Panc1 (cell line): ENCODE measurements at regions not wholly inside any gene's neighbourhood (a gene's known extent, or its start where the extent isn't known, plus 50 kb on each side); places are given as distances from the start of the nearest gene placed in this dataset.

ENCODE experiments used
- ATAC-seq: fragments of 200-7000 bp; cut with Tn5 transposase; 2 replicates; pipeline ENCODE4 v1.9.1; 2020; ENCODE audit warnings: mild to moderate bottlenecking, moderate library complexity
- BruUV-seq: library from RNA; stranded (reverse); fragments of 400-500 nt; replicated peaks from 2 replicates; lab custom pipeline; 2021; lab: Mats Ljungman, UMichigan
- CTCF ChIA-PET: fragments of 300-600 bp; sonication (Branson Sonifier 250); formaldehyde crosslinking; loops from one replicate; lab custom pipeline; 2022; ENCODE audit warnings: antibody characterized with exemption; lab: Charles Lee
- POLR2A ChIA-PET: fragments of 300-600 bp; sonication (Branson Sonifier 250); formaldehyde crosslinking; loops from one replicate; lab custom pipeline; 2022; ENCODE audit warnings: antibody characterized with exemption; lab: Charles Lee
- DNase-seq: peaks from one replicate; pipeline ENCODE4 v3.0.0-alpha.2; 2010; ENCODE audit warnings: low read depth, low spot score
- H3K27ac ChIP-seq: 2 replicates; pipeline ENCODE4 v1.5.1; 2011; ENCODE audit warnings: mild to moderate bottlenecking, low read length, inconsistent platforms
- H3K27me3 ChIP-seq: fragments of 200-500 bp; sonication (Bioruptor generic); 2 replicates; pipeline ENCODE4 v1.6.0; 2014; ENCODE audit warnings: low read length, inconsistent platforms; ENCODE audit not compliant: control insufficient read depth, insufficient read depth
- H3K36me3 ChIP-seq: fragments of 200-500 bp; sonication (Bioruptor generic); 2 replicates; pipeline ENCODE4 v1.5.1; 2014; ENCODE audit warnings: inconsistent platforms, mild to moderate bottlenecking, low read length, moderate library complexity; ENCODE audit not compliant: control insufficient read depth, insufficient read depth
- H3K4me1 ChIP-seq: 2 replicates; pipeline ENCODE4 v1.5.1; 2011; ENCODE audit warnings: inconsistent platforms, mild to moderate bottlenecking, low read length, moderate library complexity; ENCODE audit not compliant: control insufficient read depth, insufficient read depth
- H3K4me3 ChIP-seq, 2 experiments: 2 replicates each; pipeline ENCODE4 v1.5.1; 2011 to 2012; ENCODE audit warnings: low read depth in 2 of 2, low read length in 2 of 2, mild to moderate bottlenecking in 2 of 2, inconsistent platforms in 1 of 2, moderate library complexity in 1 of 2
- H3K9me3 ChIP-seq: fragments of 200-500 bp; sonication (Bioruptor generic); 2 replicates; pipeline ENCODE4 v1.5.1; 2014; ENCODE audit warnings: low read depth, mild to moderate bottlenecking, inconsistent platforms, low read length, moderate library complexity; ENCODE audit not compliant: control insufficient read depth, insufficient read depth
- CTCF ChIP-seq: fragments of 450-650 bp; IDR thresholded peaks from 2 replicates; pipeline ENCODE4 v1.5.1; 2017; ENCODE audit warnings: mild to moderate bottlenecking
- POLR2AphosphoS5 ChIP-seq: IDR thresholded peaks from 2 replicates; pipeline ENCODE4 v1.6.1; 2012; ENCODE audit warnings: mild to moderate bottlenecking, low read depth, low read length, moderate library complexity
- REST ChIP-seq, 2 experiments: IDR thresholded peaks; 2 replicates each; pipeline ENCODE4 v1.6.1; 2011 to 2012; ENCODE audit warnings: low read depth in 2 of 2, control low read depth in 1 of 2, low read length in 1 of 2, mild to moderate bottlenecking in 1 of 2, moderate library complexity in 1 of 2; ENCODE audit not compliant: insufficient read depth in 1 of 2
- SIN3A ChIP-seq: IDR thresholded peaks from 2 replicates; pipeline ENCODE4 v1.6.1; 2012; ENCODE audit warnings: low read depth, mild to moderate bottlenecking, low read length, moderate library complexity, borderline replicate concordance; ENCODE audit not compliant: insufficient read depth
- TCF7L2 ChIP-seq: IDR thresholded peaks from 2 replicates; pipeline ENCODE4 v1.6.1; 2011; ENCODE audit warnings: mild to moderate bottlenecking, low read depth, low read length, inconsistent platforms
- in situ Hi-C: cut with HindIII; loops from 2 replicates; pipeline ENCODE4 v1.10.0; 2016; ENCODE audit warnings: low sequenced_read_pairs, low pct_unique_long_range_greater_than_20kb
- intact Hi-C: fragments of 100-400 bp; cut with micrococcal nuclease; formaldehyde crosslinking; loops from one replicate; pipeline ENCODE4 v1.10.0; 2022; ENCODE audit not compliant: unreplicated experiment

GRCh38 chr5:117103703-117104102, 529.1 kb upstream of the SEMA6A start:
- Histone ChIP-seq H3K4me3 (no peak overlapping the region), H3K27ac (no peak overlapping the region), H3K27me3 (no peaks in the 10 kb centered on the region), H3K36me3 (no peaks in the 10 kb centered on the region; the same call in 1 of the 2 replicates), H3K4me1 (no peaks in the 10 kb centered on the region), H3K9me3 (no peaks in the 10 kb centered on the region)
- no peak for DNase-seq
- POLR2A ChIA-PET = no interaction called here
- no peak for ATAC-seq
- in situ Hi-C loops = no loop called here
- intact Hi-C loops = no loop called here
- CTCF ChIA-PET = no interaction called here
- no TSS peak for BruUV-seq
- TF ChIP-seq SIN3A (no peak), TCF7L2 (no peak), POLR2AphosphoS5 (no peak), CTCF (no peak), REST (IDR thresholded peaks at IDR 0.05; ENCODE audit: insufficient read depth in 1 of 2, low read depth in 2 of 2, low read length in 1 of 2) (no peak)

DNA sequence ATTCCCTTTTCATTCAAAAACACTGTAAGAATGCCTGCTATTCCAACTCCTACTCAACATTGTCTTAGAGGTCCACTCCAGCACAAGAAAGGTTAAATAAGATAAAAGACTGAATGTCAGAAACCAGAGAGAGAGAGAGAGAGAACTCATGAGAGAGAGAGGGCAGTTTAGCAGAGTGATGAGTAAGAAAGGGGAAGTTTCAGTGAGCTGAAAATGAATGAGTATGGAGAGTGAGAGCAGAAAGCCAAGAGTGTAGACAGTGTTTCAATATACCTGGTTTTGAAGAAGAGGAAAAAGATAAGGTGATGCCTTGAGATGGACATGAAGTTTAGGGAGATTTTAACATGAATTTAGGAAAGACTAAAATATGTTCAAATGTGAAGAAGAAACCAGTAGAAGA, 528.0 kb upstream of the SEMA6A start:
- H3K36me3 ChIP-seq = no peaks in the 10 kb centered on the region; the same call in 1 of the 2 replicates
- intact Hi-C loops = no loop called here
- no peaks in the 10 kb centered on the region for H3K4me1 ChIP-seq
- no peak for DNase-seq
- TF ChIP-seq POLR2AphosphoS5 = no peak
- no peak for TF ChIP-seq CTCF
- TF ChIP-seq SIN3A = no peak
- no peak for TF ChIP-seq REST (IDR thresholded peaks at IDR 0.05; ENCODE audit: insufficient read depth in 1 of 2, low read depth in 2 of 2, low read length in 1 of 2)
- no peak for TF ChIP-seq TCF7L2
- in situ Hi-C loops = no loop called here
- H3K27me3 ChIP-seq = no peaks in the 10 kb centered on the region
- H3K4me3 ChIP-seq = no peak overlapping the region
- POLR2A ChIA-PET = no interaction called here
- CTCF ChIA-PET = no interaction called here
- ATAC-seq = no peak
- BruUV-seq = no TSS peak
- H3K9me3 ChIP-seq = no peaks in the 10 kb centered on the region
- no peak overlapping the region for H3K27ac ChIP-seq
